CD14-positive monocyte (primary cell): ENCODE measurements at regions not wholly inside any gene's neighbourhood (a gene's known extent, or its start where the extent isn't known, plus 50 kb on each side); places are given as distances from the start of the nearest gene placed in this dataset.

Source experiments
- DNase-seq, 3 donors: peaks; one replicate each; pipeline ENCODE4 v3.0.0-alpha.2; 2011 to 2022
- H2AFZ ChIP-seq: 2 replicates; pipeline ENCODE4 v1.6.0; 2012; ENCODE audit warnings: mild to moderate bottlenecking, low read depth, low read length, inconsistent platforms; ENCODE audit not compliant: insufficient read depth, poor library complexity, severe bottlenecking
- H3K27ac ChIP-seq, 2 donors: 1 replicate in 1 of 2; 2 replicates in 1 of 2; pipeline ENCODE4 v1.5.1; 2012 to 2013; ENCODE audit warnings: low read length in 2 of 2, control low read depth in 1 of 2, inconsistent platforms in 1 of 2, low read depth in 1 of 2, mild to moderate bottlenecking in 1 of 2
- H3K27me3 ChIP-seq, 2 donors: one replicate each; pipeline versions ENCODE4 v1.6.0 to v1.6.1; 2011 to 2013; ENCODE audit warnings: low read length in 2 of 2; ENCODE audit not compliant: control insufficient read depth in 2 of 2, insufficient read depth in 2 of 2
- H3K36me3 ChIP-seq, 2 donors: replicated peaks in 1 of 2; 1 replicate in 1 of 2; 2 replicates in 1 of 2; pipeline versions ENCODE4 v1.5.1 to v1.6.1; 2012 to 2013; ENCODE audit warnings: low read length in 2 of 2, control low read depth in 1 of 2, inconsistent platforms in 1 of 2, mild to moderate bottlenecking in 1 of 2; ENCODE audit not compliant: insufficient read depth in 2 of 2, control insufficient read depth in 1 of 2
- H3K4me1 ChIP-seq, 2 donors: 1 replicate in 1 of 2; 2 replicates in 1 of 2; pipeline versions ENCODE4 v1.5.1 to v1.6.1; 2012 to 2013; ENCODE audit warnings: low read length in 2 of 2, control low read depth in 1 of 2, inconsistent platforms in 1 of 2, mild to moderate bottlenecking in 1 of 2, moderate library complexity in 1 of 2; ENCODE audit not compliant: insufficient read depth in 2 of 2, control insufficient read depth in 1 of 2
- H3K4me2 ChIP-seq: replicated peaks from 2 replicates; pipeline ENCODE3; 2012; ENCODE audit warnings: low read length, moderate library complexity, mild to moderate bottlenecking; ENCODE audit not compliant: poor library complexity, severe bottlenecking; ENCODE audit errors: extremely low read depth
- H3K4me3 ChIP-seq, 3 experiments: fragments of 200-600 bp in 1 of 3; sonication (generic) in 1 of 3; replicated peaks in 1 of 3; 1 replicate in 2 of 3; 2 replicates in 1 of 3; pipeline ENCODE4 v1.5.1; 2011 to 2013; ENCODE audit warnings: low read length in 3 of 3, mild to moderate bottlenecking in 3 of 3, control low read depth in 2 of 3, low read depth in 2 of 3, inconsistent platforms in 1 of 3, moderate library complexity in 1 of 3
- H3K79me2 ChIP-seq: 2 replicates; pipeline ENCODE4 v1.6.0; 2012; ENCODE audit warnings: mild to moderate bottlenecking, control low read depth, inconsistent platforms, low read length, moderate library complexity; ENCODE audit not compliant: insufficient read depth
- H3K9ac ChIP-seq: 2 replicates; pipeline ENCODE4 v1.6.0; 2017; ENCODE audit warnings: low read length, mild to moderate bottlenecking; ENCODE audit not compliant: insufficient read depth, poor library complexity, severe bottlenecking
- H3K9me3 ChIP-seq, 2 donors: replicated peaks in 1 of 2; 1 replicate in 1 of 2; 2 replicates in 1 of 2; pipeline versions ENCODE4 v1.5.1 to v1.6.1; 2012 to 2013; ENCODE audit warnings: low read length in 2 of 2, control low read depth in 1 of 2; ENCODE audit not compliant: control insufficient read depth in 1 of 2, insufficient read depth in 1 of 2
- H4K20me1 ChIP-seq: 2 replicates; pipeline ENCODE4 v1.6.0; 2012; ENCODE audit warnings: mild to moderate bottlenecking, low read length, control low read depth, moderate library complexity; ENCODE audit not compliant: insufficient read depth
- H3K27ac Mint-ChIP-seq, 7 donors: one replicate each; pipeline ENCODE4 v1.8.0; 2020; ENCODE audit warnings: mild to moderate bottlenecking in 7 of 7, mixed read lengths in 7 of 7, moderate library complexity in 6 of 7, inconsistent platforms in 2 of 7
- H3K27me3 Mint-ChIP-seq, 3 donors: one replicate each; pipeline ENCODE4 v1.8.0; 2021 to 2022; ENCODE audit warnings: low read depth in 3 of 3, mild to moderate bottlenecking in 3 of 3, mixed read lengths in 3 of 3, moderate library complexity in 3 of 3, inconsistent platforms in 1 of 3
- H3K36me3 Mint-ChIP-seq, 2 donors: one replicate each; pipeline ENCODE4 v1.8.0; 2020; ENCODE audit warnings: mixed read lengths in 2 of 2, inconsistent platforms in 1 of 2, mild to moderate bottlenecking in 1 of 2
- H3K4me1 Mint-ChIP-seq: one replicate; pipeline ENCODE4 v1.8.0; 2020; ENCODE audit warnings: mild to moderate bottlenecking, mixed read lengths
- H3K4me3 Mint-ChIP-seq, 2 donors: one replicate each; pipeline ENCODE4 v1.8.0; 2020; ENCODE audit warnings: mild to moderate bottlenecking in 2 of 2, mixed read lengths in 2 of 2, moderate library complexity in 1 of 2
- H3K9me3 Mint-ChIP-seq, 7 donors: one replicate each; pipeline ENCODE4 v1.8.0; 2020 to 2022; ENCODE audit warnings: mixed read lengths in 7 of 7, mild to moderate bottlenecking in 6 of 7, moderate library complexity in 6 of 7, inconsistent platforms in 2 of 7
- CTCF ChIP-seq: fragments of 200-600 bp; IDR thresholded peaks from one replicate; pipeline ENCODE4 v1.8.0; 2022; ENCODE audit warnings: antibody characterized with exemption, mild to moderate bottlenecking
- WGBS: methylation state at CpG from one replicate; pipeline ENCODE4 v1.1.5; 2013; ENCODE audit warnings: missing lambda C conversion rate; ENCODE audit not compliant: insufficient coverage; 5-methylcytosine and 5-hydroxymethylcytosine counted together
- intact Hi-C, 2 donors: fragments of 100-400 bp; cut with micrococcal nuclease; formaldehyde crosslinking; loops; one replicate each; pipeline versions ENCODE4 v1.15.0 to v1.15.1; 2023

GRCh38 chr13:85619321-85619720 lies 179.9 kb downstream of the SLITRK6 start:
- Mint-ChIP-seq H3K27me3 (no peaks in the 10 kb centered on the region), H3K27ac (no peak overlapping the region), H3K9me3 (peaks cover 0 to 2% (median 0%) of the 10 kb centered on the region in 7 donors), H3K4me3 (no peak overlapping the region), H3K4me1 (no peaks in the 10 kb centered on the region), H3K36me3 (no peaks in the 10 kb centered on the region)
- Histone ChIP-seq H3K4me2 (no peak overlapping the region), H3K27me3 (no peaks in the 10 kb centered on the region), H3K36me3 (no peaks in the 10 kb centered on the region), H2AFZ (no peak overlapping the region), H3K4me3 (no peak overlapping the region), H3K79me2 (no peaks in the 10 kb centered on the region), H3K4me1 (no peaks in the 10 kb centered on the region), H4K20me1 (no peaks in the 10 kb centered on the region), H3K9ac (no peak overlapping the region), H3K9me3 (no peaks in the 10 kb centered on the region), H3K27ac (no peak overlapping the region)
- TF ChIP-seq CTCF: no peak
- intact Hi-C loops: no loop called here
- no CpG with 5 or more reads among the region's 2 CpGs for WGBS
- no peak for DNase-seq

GRCh38 chr13:85618521-85618920 lies 180.7 kb downstream of the SLITRK6 start:
- Mint-ChIP-seq H3K4me1 (no peaks in the 10 kb centered on the region), H3K27me3 (no peaks in the 10 kb centered on the region), H3K4me3 (no peak overlapping the region), H3K9me3 (peaks cover 0 to 2% (median 0%) of the 10 kb centered on the region in 7 donors), H3K27ac (no peak overlapping the region), H3K36me3 (no peaks in the 10 kb centered on the region)
- H3K27ac ChIP-seq: no peak overlapping the region
- no peaks in the 10 kb centered on the region for H3K27me3 ChIP-seq
- DNase-seq: no peak
- intact Hi-C loops: no loop called here
- H2AFZ ChIP-seq: no peak overlapping the region
- no peaks in the 10 kb centered on the region for H3K36me3 ChIP-seq
- no peaks in the 10 kb centered on the region for H4K20me1 ChIP-seq
- no peak overlapping the region for H3K9ac ChIP-seq
- no peak overlapping the region for H3K4me3 ChIP-seq
- WGBS: no CpG with 5 or more reads among the region's 5 CpGs
- no peak overlapping the region for H3K4me2 ChIP-seq
- no peaks in the 10 kb centered on the region for H3K4me1 ChIP-seq
- no peaks in the 10 kb centered on the region for H3K9me3 ChIP-seq
- no peak for TF ChIP-seq CTCF
- no peaks in the 10 kb centered on the region for H3K79me2 ChIP-seq
